ENCODE measurements at regions not wholly inside any gene's neighbourhood (a gene's known extent, or its start where the extent isn't known, plus 50 kb on each side); places are given as distances from the start of the nearest gene placed in this dataset.

DNA sequence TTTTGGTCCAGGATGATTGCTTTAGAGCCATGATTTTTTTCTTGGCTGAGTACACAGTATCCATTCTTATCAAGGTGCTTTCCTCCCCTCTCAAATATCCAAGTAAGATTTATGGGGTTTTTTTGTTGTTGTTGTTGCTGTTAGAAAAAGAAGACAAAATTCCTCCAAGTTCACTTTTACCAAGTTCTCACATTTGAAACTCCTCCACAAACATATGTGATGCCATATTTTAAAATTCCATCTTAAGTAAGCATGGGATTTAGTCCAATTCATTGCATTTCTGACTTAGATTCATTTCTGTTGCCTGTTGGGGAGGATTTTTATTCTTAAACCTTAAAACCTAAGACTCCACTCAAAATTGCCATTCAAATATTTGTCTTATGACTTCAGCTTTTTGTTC, 128.6 kb upstream of the SPATA12 start:
- no peak for FAIRE-seq
- peaks cover 0 to 9% of the 10 kb centered on the region in 2 experiments; a peak in 2 of 4 replicates for H3K9me3 ChIP-seq (ENCODE audit: insufficient read depth in 2 of 2, low read depth in 1 of 2, low read length in 1 of 2)
- H2BK20ac ChIP-seq (ENCODE audit: low read length) = no peak overlapping the region
- H3K23me2 ChIP-seq (ENCODE audit: low read depth, low read length) = no peaks in the 10 kb centered on the region
- H3K14ac ChIP-seq (ENCODE audit: insufficient read length) = no peak overlapping the region
- H4K20me1 ChIP-seq (replicated peaks in 1 of 2; ENCODE audit: control insufficient read depth in 1 of 2, insufficient read depth in 2 of 2, low read length in 2 of 2) = no peaks in the 10 kb centered on the region
- H3K79me1 ChIP-seq (ENCODE audit: low read depth, low read length) = no peaks in the 10 kb centered on the region
- H3K56ac ChIP-seq (replicated peaks; ENCODE audit: insufficient read length, low read depth, low read length) = no peak overlapping the region
- H2AK5ac ChIP-seq (ENCODE audit: low read depth, low read length) = no peak overlapping the region
- no peak overlapping the region for H3K4me3 ChIP-seq (ENCODE audit: extremely low read depth in 1 of 4, insufficient read depth in 2 of 4, low read depth in 3 of 4, low read length in 4 of 4)
- H2AFZ ChIP-seq (ENCODE audit: low read length) = no peak overlapping the region
- H3K4me2 ChIP-seq (ENCODE audit: insufficient read depth in 1 of 2, low read depth in 2 of 2, low read length in 2 of 2) = no peak overlapping the region
- no peak overlapping the region for H2BK120ac ChIP-seq (replicated peaks; ENCODE audit: low read depth, low read length)
- no peak overlapping the region for H4K8ac ChIP-seq (ENCODE audit: extremely low read depth, insufficient read depth, low read length)
- H3K23ac ChIP-seq (ENCODE audit: insufficient read length) = no peak overlapping the region
- no peak overlapping the region for H3K27ac ChIP-seq (ENCODE audit: low read depth, low read length)
- H3K4ac ChIP-seq (replicated peaks; ENCODE audit: insufficient read length, low read depth, low read length) = no peak overlapping the region
- H3K27me3 ChIP-seq (replicated peaks in 1 of 4; ENCODE audit: control insufficient read depth in 3 of 4, extremely low read depth in 1 of 4, insufficient read depth in 3 of 4, low read length in 3 of 4) = no peaks in the 10 kb centered on the region
- no peak overlapping the region for H2BK15ac ChIP-seq (ENCODE audit: low read length)
- ChIA-PET POLR2A (ENCODE audit: partially characterized antibody) (no interaction called here), CTCF (ENCODE audit: partially characterized antibody) (no interaction called here)
- no peak overlapping the region for H4K91ac ChIP-seq (replicated peaks; ENCODE audit: insufficient read length, low read length)
- H3K18ac ChIP-seq (ENCODE audit: extremely low read depth, low read length) = no peak overlapping the region
- no peak overlapping the region for H4K5ac ChIP-seq (ENCODE audit: insufficient read length, low read depth, low read length)
- H3K36me3 ChIP-seq (ENCODE audit: control insufficient read depth in 2 of 4, insufficient read depth in 4 of 4, low read length in 3 of 4) = no peaks in the 10 kb centered on the region
- H2BK5ac ChIP-seq (ENCODE audit: low read depth, low read length) = no peak overlapping the region
- H3K79me2 ChIP-seq (ENCODE audit: control insufficient read depth in 1 of 2, insufficient read depth in 2 of 2, low read length in 2 of 2) = no peaks in the 10 kb centered on the region
- H3K9ac ChIP-seq (replicated peaks in 1 of 4; ENCODE audit: extremely low read depth in 1 of 4, low read depth in 3 of 4, low read length in 3 of 4) = no peak overlapping the region
- no peak overlapping the region for H2BK12ac ChIP-seq (ENCODE audit: low read depth, low read length)
- DNase-seq (ENCODE audit: low read depth in 1 of 2, low spot score in 2 of 2) = no peak
- H3K4me1 ChIP-seq (replicated peaks in 1 of 4; ENCODE audit: control insufficient read depth in 3 of 4, insufficient read depth in 4 of 4, low read length in 3 of 4) = peaks cover 3 to 13% (median 7%) of the 10 kb centered on the region in 4 experiments; a peak in 5 of 7 replicates
- TF ChIP-seq CBX5 (IDR thresholded peaks at IDR 0.05; ENCODE audit: low read depth, low read length) (no peak), EP300 (IDR thresholded peaks at IDR 0.05; ENCODE audit: borderline replicate concordance in 1 of 2, low read depth in 2 of 2, low read length in 2 of 2) (no peak), CBX8 (IDR thresholded peaks at IDR 0.05; ENCODE audit: borderline replicate concordance, low read depth, low read length) (no peak), POU5F1 (IDR thresholded peaks at IDR 0.05; ENCODE audit: low read depth, low read length) (no peak), KDM4A (IDR thresholded peaks at IDR 0.05; ENCODE audit: low read depth, low read length, severe bottlenecking) (no peak), PHF8 (conservative IDR thresholded peaks at IDR 0.05; ENCODE audit: low read depth, low read length) (no peak), SIN3A (conservative IDR thresholded peaks at IDR 0.05 in 1 of 2, IDR thresholded peaks at IDR 0.05 in 1 of 2; ENCODE audit: low read depth in 1 of 2, low read length in 2 of 2) (no peak), MAFK (IDR thresholded peaks at IDR 0.05; ENCODE audit: low read depth, low read length) (no peak), SP2 (IDR thresholded peaks at IDR 0.05; ENCODE audit: low read length) (no peak), BCL11A (IDR thresholded peaks at IDR 0.05; ENCODE audit: low read depth in 2 of 2, low read length in 2 of 2) (no peak)
- TF ChIP-seq, protein P1, sequence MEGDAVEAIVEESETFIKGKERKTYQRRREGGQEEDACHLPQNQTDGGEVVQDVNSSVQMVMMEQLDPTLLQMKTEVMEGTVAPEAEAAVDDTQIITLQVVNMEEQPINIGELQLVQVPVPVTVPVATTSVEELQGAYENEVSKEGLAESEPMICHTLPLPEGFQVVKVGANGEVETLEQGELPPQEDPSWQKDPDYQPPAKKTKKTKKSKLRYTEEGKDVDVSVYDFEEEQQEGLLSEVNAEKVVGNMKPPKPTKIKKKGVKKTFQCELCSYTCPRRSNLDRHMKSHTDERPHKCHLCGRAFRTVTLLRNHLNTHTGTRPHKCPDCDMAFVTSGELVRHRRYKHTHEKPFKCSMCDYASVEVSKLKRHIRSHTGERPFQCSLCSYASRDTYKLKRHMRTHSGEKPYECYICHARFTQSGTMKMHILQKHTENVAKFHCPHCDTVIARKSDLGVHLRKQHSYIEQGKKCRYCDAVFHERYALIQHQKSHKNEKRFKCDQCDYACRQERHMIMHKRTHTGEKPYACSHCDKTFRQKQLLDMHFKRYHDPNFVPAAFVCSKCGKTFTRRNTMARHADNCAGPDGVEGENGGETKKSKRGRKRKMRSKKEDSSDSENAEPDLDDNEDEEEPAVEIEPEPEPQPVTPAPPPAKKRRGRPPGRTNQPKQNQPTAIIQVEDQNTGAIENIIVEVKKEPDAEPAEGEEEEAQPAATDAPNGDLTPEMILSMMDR (IDR thresholded peaks at IDR 0.05; ENCODE audit: control extremely low read depth in 1 of 3, insufficient read depth in 1 of 3, low read depth in 1 of 3, low read length in 3 of 3) = no peak
